GM12878 (cell line): ENCODE measurements at regions not wholly inside any gene's neighbourhood (a gene's known extent, or its start where the extent isn't known, plus 50 kb on each side); places are given as distances from the start of the nearest gene placed in this dataset.

Experiments used
- ATAC-seq: fragments of 200-7000 bp; cut with Tn5 transposase; 3 replicates; pipeline ENCODE4 v1.9.1; 2020; ENCODE audit warnings: mild to moderate bottlenecking, moderate library complexity
- BruUV-seq: library from RNA; stranded (reverse); fragments of 400-500 nt; replicated peaks from 2 replicates; lab custom pipeline; 2021; lab: Mats Ljungman, UMichigan
- CTCF ChIA-PET: fragments of 300-600 bp; sonication (Branson Sonifier 250); formaldehyde crosslinking; extraction: SDS; loops from one replicate; lab custom pipeline; 2021; ENCODE audit warnings: inconsistent platforms; lab: Yijun Ruan, JAX
- POLR2A ChIA-PET: fragments of 350-600 bp; formaldehyde crosslinking; extraction: SDS; loops from one replicate; lab custom pipeline; 2021; ENCODE audit warnings: inconsistent platforms; lab: Charles Lee
- RAD21 ChIA-PET: fragments of 300-600 bp; sonication (Branson Sonifier 250); formaldehyde crosslinking; loops from one replicate; lab custom pipeline; 2023; ENCODE audit warnings: antibody characterized with exemption; ENCODE audit not compliant: unreplicated experiment; lab: Charles Lee
- SMC1A ChIA-PET: fragments of 300-600 bp; sonication (Branson Sonifier 250); formaldehyde crosslinking; loops from one replicate; lab custom pipeline; 2023; ENCODE audit not compliant: unreplicated experiment, uncharacterized antibody; lab: Charles Lee
- DNase-seq: peaks from one replicate; pipeline ENCODE4 v3.0.0-alpha.2; 2011; ENCODE audit warnings: low read depth, low spot score
- FAIRE-seq: peaks from 3 replicates; lab custom pipeline; 2011; peaks lifted over from hg19 to GRCh38; lab: Jason Lieb, UNC
- H2AFZ ChIP-seq: 2 replicates; pipeline ENCODE4 v1.6.0; 2011; ENCODE audit warnings: low read depth, low read length, control low read depth; ENCODE audit not compliant: control insufficient read depth
- H3K27ac ChIP-seq: 2 replicates; pipeline ENCODE4 v1.5.1; 2011; ENCODE audit warnings: control low read depth; ENCODE audit not compliant: control insufficient read depth, insufficient read depth
- H3K27me3 ChIP-seq, 2 experiments: replicated peaks in 1 of 2; 2 replicates each; pipeline versions ENCODE4 v1.6.0 to v1.6.1; 2011; ENCODE audit warnings: low read length in 1 of 2; ENCODE audit not compliant: control insufficient read depth in 2 of 2, insufficient read depth in 2 of 2
- H3K36me3 ChIP-seq, 2 experiments: 2 replicates each; pipeline ENCODE4 v1.5.1; 2011; ENCODE audit warnings: low read length in 1 of 2; ENCODE audit not compliant: control insufficient read depth in 2 of 2, insufficient read depth in 2 of 2
- H3K4me1 ChIP-seq: 2 replicates; pipeline ENCODE4 v1.6.1; 2011; ENCODE audit warnings: mild to moderate bottlenecking, low read length, moderate library complexity, mixed read lengths; ENCODE audit not compliant: control insufficient read depth, insufficient read depth
- H3K4me2 ChIP-seq: 2 replicates; pipeline ENCODE4 v1.6.0; 2011; ENCODE audit warnings: control low read depth; ENCODE audit not compliant: control insufficient read depth, insufficient read depth
- H3K4me3 ChIP-seq: fragments of 200-600 bp; sonication (generic); 2 replicates; pipeline ENCODE4 v1.5.1; 2016
- H3K79me2 ChIP-seq: 2 replicates; pipeline ENCODE4 v1.6.0; 2011; ENCODE audit warnings: low read length; ENCODE audit not compliant: control insufficient read depth, insufficient read depth
- H3K9ac ChIP-seq: 2 replicates; pipeline ENCODE4 v1.8.0; 2011; ENCODE audit warnings: low read length, control low read depth, mixed read lengths; ENCODE audit not compliant: control insufficient read depth, insufficient read depth
- H3K9me3 ChIP-seq: replicated peaks from 3 replicates; pipeline ENCODE4 v1.5.1; 2011; ENCODE audit warnings: mild to moderate bottlenecking, low read length; ENCODE audit not compliant: control insufficient read depth, insufficient read depth
- H4K20me1 ChIP-seq: 2 replicates; pipeline ENCODE4 v1.6.0; 2011; ENCODE audit not compliant: control insufficient read depth, insufficient read depth
- BMI1 ChIP-seq: fragments of 450-650 bp; IDR thresholded peaks from 2 replicates; pipeline ENCODE4 v1.6.1; 2016; ENCODE audit warnings: mild to moderate bottlenecking, moderate library complexity, borderline replicate concordance
- BRCA1 ChIP-seq: IDR thresholded peaks from 2 replicates; pipeline ENCODE4 v1.6.1; 2011; ENCODE audit warnings: low read depth, low read length, improper control_type of control experiment
- E2F8 ChIP-seq: fragments of 450-650 bp; IDR thresholded peaks from 2 replicates; pipeline ENCODE4 v1.6.1; 2018; ENCODE audit warnings: mild to moderate bottlenecking, low read depth, moderate library complexity; ENCODE audit not compliant: partially characterized antibody
- GATAD2B ChIP-seq: fragments of 450-650 bp; conservative IDR thresholded peaks from 2 replicates; pipeline ENCODE4 v1.6.1; 2017; ENCODE audit warnings: low read depth, mild to moderate bottlenecking, moderate library complexity
- NFYA ChIP-seq: IDR thresholded peaks from 2 replicates; pipeline ENCODE4 v1.6.1; 2011; ENCODE audit warnings: low read depth, mild to moderate bottlenecking, low read length, improper control_type of control experiment, borderline replicate concordance
- PML ChIP-seq: IDR thresholded peaks from 2 replicates; pipeline ENCODE4 v1.6.1; 2012; ENCODE audit warnings: low read length, inconsistent platforms
- RB1 ChIP-seq: fragments of 450-650 bp; formaldehyde crosslinking; IDR thresholded peaks from 2 replicates; pipeline ENCODE4 v1.6.1; 2017; ENCODE audit warnings: mild to moderate bottlenecking, borderline replicate concordance
- SPI1 ChIP-seq: IDR thresholded peaks from 2 replicates; pipeline ENCODE4 v1.6.1; 2011; ENCODE audit warnings: low read depth, mild to moderate bottlenecking, low read length, moderate library complexity, borderline replicate concordance; ENCODE audit not compliant: insufficient read depth
- ZNF592 ChIP-seq: fragments of 450-650 bp; IDR thresholded peaks from 2 replicates; pipeline ENCODE4 v1.6.1; 2017; ENCODE audit warnings: mild to moderate bottlenecking, moderate library complexity
- WGBS: methylation state at CpG from one replicate; pipeline ENCODE4 v1.1.6; 2016; ENCODE audit warnings: low lambda C conversion rate; ENCODE audit not compliant: insufficient replicate concordance, insufficient coverage; ENCODE audit errors: missing lambda C conversion rate; 5-methylcytosine and 5-hydroxymethylcytosine counted together
- in situ Hi-C: fragments of 300-500 bp; cut with MboI; formaldehyde crosslinking; loops from 9 replicates; pipeline ENCODE4 v1.14.3; 2018; ENCODE audit warnings: mixed read lengths
- intact Hi-C: fragments of 100-400 bp; cut with micrococcal nuclease; formaldehyde crosslinking; loops from one replicate; pipeline ENCODE4 v1.14.2; 2022; ENCODE audit not compliant: unreplicated experiment
- TF ChIP-seq, protein P1 (sequence below): fragments of 150-350 bp; IDR thresholded peaks from 2 replicates; pipeline ENCODE4 v1.6.1; 2016; ENCODE audit warnings: low read depth, low read length
- TF ChIP-seq, protein P2 (sequence below): IDR thresholded peaks from 2 replicates; pipeline ENCODE4 v1.6.1; 2011; ENCODE audit warnings: mild to moderate bottlenecking, low read depth, low read length, moderate library complexity; ENCODE audit not compliant: insufficient replicate concordance

DNA sequence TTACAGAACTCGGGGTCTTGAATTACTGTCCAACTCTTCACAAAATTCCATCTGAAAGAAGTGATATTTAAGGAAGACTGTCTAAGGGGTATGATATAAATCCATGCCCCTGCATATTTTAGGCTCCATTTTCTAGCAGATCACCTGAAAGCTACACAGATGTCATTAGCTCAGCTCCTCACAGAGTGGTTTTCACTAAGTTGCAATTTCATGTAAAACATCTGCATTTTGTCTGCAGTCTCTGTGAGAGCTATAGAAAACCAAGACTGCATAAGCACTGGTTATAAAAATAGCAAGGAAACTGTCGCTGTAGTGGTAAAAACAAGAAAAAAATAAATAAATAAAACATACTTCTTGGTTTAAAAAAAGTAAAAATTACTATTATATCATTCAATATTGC is 103.4 kb downstream of the RPL27A start:
- Histone ChIP-seq H3K9me3 (no peaks in the 10 kb centered on the region), H3K4me1 (no peaks in the 10 kb centered on the region), H3K27ac (no peak overlapping the region), H3K36me3 (no peaks in the 10 kb centered on the region), H3K4me3 (no peak overlapping the region), H3K9ac (no peak overlapping the region), H4K20me1 (no peaks in the 10 kb centered on the region), H2AFZ (no peak overlapping the region), H3K4me2 (no peak overlapping the region), H3K79me2 (no peaks in the 10 kb centered on the region), H3K27me3 (no peaks in the 10 kb centered on the region; a peak in 1 of 4 replicates)
- intact Hi-C loops, result no loop called here
- POLR2A ChIA-PET, result interaction anchor here (0.6 kb wide), 1 partner anchor 28 kb away, joined by 3 read pairs; no protein-coding TSS in a partner anchor
- DNase-seq (no peak), ATAC-seq (no peak), FAIRE-seq (no peak)
- SMC1A ChIA-PET, result interaction anchor here (0.5 to 3.7 kb wide), 3 partner anchors 8 to 1098 kb away, joined by 3 to 14 read pairs (median 3); no protein-coding TSS in a partner anchor
- CTCF ChIA-PET, result interaction anchor here (1.2 kb wide), 1 partner anchor 8 kb away, joined by 3 read pairs; no protein-coding TSS in a partner anchor
- WGBS, result 42% methylated on average over 2 of the region's 2 CpGs
- RAD21 ChIA-PET, result no interaction called here
- in situ Hi-C loops, result no loop called here
- no TSS peak for BruUV-seq
- TF ChIP-seq, protein P1, sequence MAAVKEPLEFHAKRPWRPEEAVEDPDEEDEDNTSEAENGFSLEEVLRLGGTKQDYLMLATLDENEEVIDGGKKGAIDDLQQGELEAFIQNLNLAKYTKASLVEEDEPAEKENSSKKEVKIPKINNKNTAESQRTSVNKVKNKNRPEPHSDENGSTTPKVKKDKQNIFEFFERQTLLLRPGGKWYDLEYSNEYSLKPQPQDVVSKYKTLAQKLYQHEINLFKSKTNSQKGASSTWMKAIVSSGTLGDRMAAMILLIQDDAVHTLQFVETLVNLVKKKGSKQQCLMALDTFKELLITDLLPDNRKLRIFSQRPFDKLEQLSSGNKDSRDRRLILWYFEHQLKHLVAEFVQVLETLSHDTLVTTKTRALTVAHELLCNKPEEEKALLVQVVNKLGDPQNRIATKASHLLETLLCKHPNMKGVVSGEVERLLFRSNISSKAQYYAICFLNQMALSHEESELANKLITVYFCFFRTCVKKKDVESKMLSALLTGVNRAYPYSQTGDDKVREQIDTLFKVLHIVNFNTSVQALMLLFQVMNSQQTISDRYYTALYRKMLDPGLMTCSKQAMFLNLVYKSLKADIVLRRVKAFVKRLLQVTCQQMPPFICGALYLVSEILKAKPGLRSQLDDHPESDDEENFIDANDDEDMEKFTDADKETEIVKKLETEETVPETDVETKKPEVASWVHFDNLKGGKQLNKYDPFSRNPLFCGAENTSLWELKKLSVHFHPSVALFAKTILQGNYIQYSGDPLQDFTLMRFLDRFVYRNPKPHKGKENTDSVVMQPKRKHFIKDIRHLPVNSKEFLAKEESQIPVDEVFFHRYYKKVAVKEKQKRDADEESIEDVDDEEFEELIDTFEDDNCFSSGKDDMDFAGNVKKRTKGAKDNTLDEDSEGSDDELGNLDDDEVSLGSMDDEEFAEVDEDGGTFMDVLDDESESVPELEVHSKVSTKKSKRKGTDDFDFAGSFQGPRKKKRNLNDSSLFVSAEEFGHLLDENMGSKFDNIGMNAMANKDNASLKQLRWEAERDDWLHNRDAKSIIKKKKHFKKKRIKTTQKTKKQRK, result no peak
- TF ChIP-seq BMI1, result no peak
- TF ChIP-seq NFYA, result no peak
- TF ChIP-seq E2F8, result no peak
- no peak for TF ChIP-seq SPI1
- TF ChIP-seq GATAD2B, result no peak
- TF ChIP-seq BRCA1, result no peak
- TF ChIP-seq RB1, result no peak
- TF ChIP-seq, protein P2, sequence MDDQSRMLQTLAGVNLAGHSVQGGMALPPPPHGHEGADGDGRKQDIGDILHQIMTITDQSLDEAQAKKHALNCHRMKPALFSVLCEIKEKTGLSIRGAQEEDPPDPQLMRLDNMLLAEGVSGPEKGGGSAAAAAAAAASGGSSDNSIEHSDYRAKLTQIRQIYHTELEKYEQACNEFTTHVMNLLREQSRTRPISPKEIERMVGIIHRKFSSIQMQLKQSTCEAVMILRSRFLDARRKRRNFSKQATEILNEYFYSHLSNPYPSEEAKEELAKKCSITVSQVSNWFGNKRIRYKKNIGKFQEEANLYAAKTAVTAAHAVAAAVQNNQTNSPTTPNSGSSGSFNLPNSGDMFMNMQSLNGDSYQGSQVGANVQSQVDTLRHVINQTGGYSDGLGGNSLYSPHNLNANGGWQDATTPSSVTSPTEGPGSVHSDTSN, result no peak
- TF ChIP-seq PML, result no peak
- no peak for TF ChIP-seq ZNF592
